ENCODE measurements at regions not wholly inside any gene's neighbourhood (a gene's known extent, or its start where the extent isn't known, plus 50 kb on each side); places are given as distances from the start of the nearest gene placed in this dataset.

GRCh38 chr6:20331625-20332024 lies 70.1 kb upstream of the E2F3 start:
- TF ChIP-seq POLR2A (IDR thresholded peaks at IDR 0.05): no peak
- no peak for TF ChIP-seq CTCF (IDR thresholded peaks at IDR 0.05 in 4 of 5, conservative IDR thresholded peaks at IDR 0.05 in 1 of 5)
- intact Hi-C loops (cut with DNase I; ENCODE audit: low total_unique reads): no loop called here
- in situ Hi-C loops (cut with MboI; ENCODE audit: low sequenced_read_pairs in 4 of 4): no loop called here
- peaks cover 4 to 29% of the 10 kb centered on the region in 2 donors for H3K4me1 ChIP-seq
- no peak for DNase-seq
- H3K36me3 ChIP-seq: no peaks in the 10 kb centered on the region
- H3K9me3 ChIP-seq: no peaks in the 10 kb centered on the region
- H3K27ac ChIP-seq: peak overlapping the region in 2 of 4 donors; percentile 38 to 76
- H3K4me3 ChIP-seq: no peak overlapping the region
- ATAC-seq: peak in 1 of 2 donors; percentile 28
- H3K27me3 ChIP-seq: no peaks in the 10 kb centered on the region

GRCh38 chr6:20332441-20333006 lies 69.2 kb upstream of the E2F3 start:
- TF ChIP-seq POLR2A (IDR thresholded peaks at IDR 0.05) (no peak), CTCF (IDR thresholded peaks at IDR 0.05 in 4 of 5, conservative IDR thresholded peaks at IDR 0.05 in 1 of 5) (no peak)
- peak overlapping the region in 2 of 4 donors; percentile 38 to 76 for H3K27ac ChIP-seq
- H3K4me1 ChIP-seq: peaks cover 4 to 29% of the 10 kb centered on the region in 2 donors
- no peak overlapping the region for H3K4me3 ChIP-seq
- no peaks in the 10 kb centered on the region for H3K36me3 ChIP-seq
- intact Hi-C loops (cut with DNase I; ENCODE audit: low total_unique reads) (no loop called here), in situ Hi-C loops (cut with MboI; ENCODE audit: low sequenced_read_pairs in 4 of 4) (no loop called here)
- no peaks in the 10 kb centered on the region for H3K27me3 ChIP-seq
- no peaks in the 10 kb centered on the region for H3K9me3 ChIP-seq
- ATAC-seq: no peak
- no peak for DNase-seq

GRCh38 chr6:20333721-20334269 lies 67.9 kb upstream of the E2F3 start:
- Histone ChIP-seq H3K27me3 (no peaks in the 10 kb centered on the region), H3K27ac (peak overlapping the region in 3 of 4 donors; percentile 31 to 76 (median 38)), H3K4me3 (peak overlapping the region in 1 of 4 donors; percentile 8), H3K4me1 (peaks cover 4 to 24% of the 10 kb centered on the region in 2 donors), H3K9me3 (no peaks in the 10 kb centered on the region), H3K36me3 (no peaks in the 10 kb centered on the region)
- no peak for TF ChIP-seq POLR2A (IDR thresholded peaks at IDR 0.05)
- no peak for TF ChIP-seq CTCF (IDR thresholded peaks at IDR 0.05 in 4 of 5, conservative IDR thresholded peaks at IDR 0.05 in 1 of 5)
- in situ Hi-C loops (cut with MboI; ENCODE audit: low sequenced_read_pairs in 4 of 4): no loop called here
- DNase-seq (no peak), ATAC-seq (no peak)
- intact Hi-C loops (cut with DNase I; ENCODE audit: low total_unique reads): no loop called here

- H3K4me1 ChIP-seq: peaks cover 4 to 24% of the 10 kb centered on the region in 2 donors
- in situ Hi-C loops (cut with MboI; ENCODE audit: low sequenced_read_pairs in 4 of 4) (no loop called here), intact Hi-C loops (cut with DNase I; ENCODE audit: low total_unique reads) (no loop called here)
- no peaks in the 10 kb centered on the region for H3K27me3 ChIP-seq
- no peaks in the 10 kb centered on the region for H3K36me3 ChIP-seq
- ATAC-seq (peak; percentile 74 to 86), DNase-seq (peak; percentile 34 to 64)
- H3K27ac ChIP-seq: peak overlapping the region in 3 of 4 donors; percentile 31 to 76 (median 38)
- H3K4me3 ChIP-seq: no peak overlapping the region
- no peaks in the 10 kb centered on the region for H3K9me3 ChIP-seq
- no peak for TF ChIP-seq CTCF (IDR thresholded peaks at IDR 0.05 in 4 of 5, conservative IDR thresholded peaks at IDR 0.05 in 1 of 5)
- no peak for TF ChIP-seq POLR2A (IDR thresholded peaks at IDR 0.05)
Observed at GRCh38 chr6:20334334-20334733, 67.3 kb upstream of the E2F3 start.

Measured in gastrocnemius medialis (tissue), 4 donors.